Cerebellar cortex (tissue), 1 donor: ENCODE measurements at regions not wholly inside any gene's neighbourhood (a gene's known extent, or its start where the extent isn't known, plus 50 kb on each side); places are given as distances from the start of the nearest gene placed in this dataset.
"Not testable (repeated sequence)": the region's sequence is repeated elsewhere in the genome, so short reads cannot be mapped to it uniquely, and the experiment has no call there.

Experiments used
- DNase-seq: peaks from one replicate; pipeline ENCODE4 v3.0.0-alpha.2; 2015; ENCODE audit warnings: low spot score

- no peak for DNase-seq
These were observed 292.0 kb upstream of the SFSWAP start for GRCh38 chr12:131418884-131419283.

- DNase-seq, result no peak
These were observed 289.9 kb upstream of the SFSWAP start for GRCh38 chr12:131420867-131421447.

- DNase-seq, result no peak
These were observed 289.2 kb upstream of the SFSWAP start for GRCh38 chr12:131421509-131422186.

- no peak for DNase-seq
These were observed 288.7 kb upstream of the SFSWAP start for GRCh38 chr12:131422187-131422520.

- DNase-seq, result no peak
These were observed 288.1 kb upstream of the SFSWAP start for GRCh38 chr12:131422744-131423143.

- DNase-seq, result no peak
These were observed 286.6 kb upstream of the SFSWAP start for GRCh38 chr12:131424270-131424669.

GRCh38 chr12:131425112-131426075 lies 285.5 kb upstream of the SFSWAP start:
- no peak for DNase-seq

- DNase-seq, result no peak
These were observed 282.7 kb upstream of the SFSWAP start for GRCh38 chr12:131428091-131428685.

- DNase-seq, result not testable (repeated sequence)
These were observed 281.7 kb upstream of the SFSWAP start for GRCh38 chr12:131429221-131429620.

GRCh38 chr12:131429697-131430096 lies 281.2 kb upstream of the SFSWAP start:
- not testable (repeated sequence) for DNase-seq

GRCh38 chr12:131430158-131430742 lies 280.6 kb upstream of the SFSWAP start:
- DNase-seq, result no peak

- not testable (repeated sequence) for DNase-seq
These were observed 279.7 kb upstream of the SFSWAP start for GRCh38 chr12:131431126-131431655.

GRCh38 chr12:131432532-131433260 lies 278.2 kb upstream of the SFSWAP start:
- DNase-seq, result no peak

GRCh38 chr12:131434208-131435125 lies 276.4 kb upstream of the SFSWAP start:
- no peak for DNase-seq

- DNase-seq, result no peak
These were observed 273.8 kb upstream of the SFSWAP start for GRCh38 chr12:131436922-131437705.

- no peak for DNase-seq
These were observed 273.0 kb upstream of the SFSWAP start for GRCh38 chr12:131437706-131438492.

GRCh38 chr12:131438493-131438835 lies 272.4 kb upstream of the SFSWAP start:
- DNase-seq, result not testable (repeated sequence)

GRCh38 chr12:131438881-131439280 lies 272.0 kb upstream of the SFSWAP start:
- DNase-seq, result no peak
